Testis (tissue), 2 donors: ENCODE measurements at regions not wholly inside any gene's neighbourhood (a gene's known extent, or its start where the extent isn't known, plus 50 kb on each side); places are given as distances from the start of the nearest gene placed in this dataset.

ENCODE experiments used
- POLR2A ChIP-seq: fragments of 450-650 bp; IDR thresholded peaks from one replicate; pipeline ENCODE4 v1.6.1; 2017; ENCODE audit warnings: antibody characterized with exemption, mild to moderate bottlenecking, moderate library complexity
- TF ChIP-seq, protein P1 (sequence below), 3 experiments: fragments of 450-650 bp in 2 of 3; fragments of 200-600 bp in 1 of 3; sonication (generic) in 1 of 3; IDR thresholded peaks; one replicate each; pipeline ENCODE4 v1.5.1; 2016 to 2019; ENCODE audit warnings: antibody characterized with exemption in 3 of 3, mild to moderate bottlenecking in 2 of 3, moderate library complexity in 1 of 3

DNA sequence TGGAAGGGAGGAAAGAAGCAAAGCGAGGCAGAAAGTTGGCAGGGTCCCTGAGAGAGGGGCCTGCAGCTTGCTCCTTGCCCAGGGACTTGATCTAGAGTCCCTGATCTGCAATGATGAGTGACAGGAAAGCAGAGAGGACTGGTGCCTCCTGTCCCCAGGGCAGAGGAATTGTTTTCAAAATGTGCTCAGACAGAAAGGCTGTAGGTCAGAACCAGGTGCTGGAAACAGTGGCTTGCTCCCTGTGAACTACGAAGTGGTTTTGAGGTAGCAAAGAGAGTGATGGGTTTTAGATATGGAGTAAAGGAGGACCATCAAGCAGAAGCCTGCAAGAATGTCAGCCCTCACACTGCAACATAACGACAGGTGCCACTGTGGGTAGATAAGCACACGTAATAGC is 164.9 kb upstream of the SERTAD2 start:
- no peak for TF ChIP-seq POLR2A
- TF ChIP-seq, protein P1, sequence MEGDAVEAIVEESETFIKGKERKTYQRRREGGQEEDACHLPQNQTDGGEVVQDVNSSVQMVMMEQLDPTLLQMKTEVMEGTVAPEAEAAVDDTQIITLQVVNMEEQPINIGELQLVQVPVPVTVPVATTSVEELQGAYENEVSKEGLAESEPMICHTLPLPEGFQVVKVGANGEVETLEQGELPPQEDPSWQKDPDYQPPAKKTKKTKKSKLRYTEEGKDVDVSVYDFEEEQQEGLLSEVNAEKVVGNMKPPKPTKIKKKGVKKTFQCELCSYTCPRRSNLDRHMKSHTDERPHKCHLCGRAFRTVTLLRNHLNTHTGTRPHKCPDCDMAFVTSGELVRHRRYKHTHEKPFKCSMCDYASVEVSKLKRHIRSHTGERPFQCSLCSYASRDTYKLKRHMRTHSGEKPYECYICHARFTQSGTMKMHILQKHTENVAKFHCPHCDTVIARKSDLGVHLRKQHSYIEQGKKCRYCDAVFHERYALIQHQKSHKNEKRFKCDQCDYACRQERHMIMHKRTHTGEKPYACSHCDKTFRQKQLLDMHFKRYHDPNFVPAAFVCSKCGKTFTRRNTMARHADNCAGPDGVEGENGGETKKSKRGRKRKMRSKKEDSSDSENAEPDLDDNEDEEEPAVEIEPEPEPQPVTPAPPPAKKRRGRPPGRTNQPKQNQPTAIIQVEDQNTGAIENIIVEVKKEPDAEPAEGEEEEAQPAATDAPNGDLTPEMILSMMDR (IDR thresholded peaks at IDR 0.05) = no peak
